A549 (cell line): ENCODE measurements at regions not wholly inside any gene's neighbourhood (a gene's known extent, or its start where the extent isn't known, plus 50 kb on each side); places are given as distances from the start of the nearest gene placed in this dataset.
"Not testable (repeated sequence)": the region's sequence is repeated elsewhere in the genome, so short reads cannot be mapped to it uniquely, and the experiment has no call there.

Experiments used
- CEBPB ChIP-seq, 2 experiments: fragments of >200 bp in 1 of 2; sonication (Bioruptor Twin) in 1 of 2; formaldehyde crosslinking in 1 of 2; IDR thresholded peaks; 2 replicates each; pipeline ENCODE4 v1.6.1; 2012 to 2016
- ELK1 ChIP-seq: fragments of 150-350 bp; IDR thresholded peaks from 2 replicates; pipeline ENCODE4 v1.6.1; 2014; ENCODE audit warnings: low read depth, mild to moderate bottlenecking, low read length
- EP300 ChIP-seq, 2 experiments: fragments of >200 bp; sonication (Bioruptor Twin); formaldehyde crosslinking; IDR thresholded peaks; 2 replicates in 1 of 2; 3 replicates in 1 of 2; pipeline ENCODE4 v1.6.1; 2016 to 2017
- ESRRA ChIP-seq: fragments of 150-350 bp; IDR thresholded peaks from 2 replicates; pipeline ENCODE4 v1.6.1; 2014; ENCODE audit warnings: mild to moderate bottlenecking, low read length, borderline replicate concordance
- GATA3 ChIP-seq: IDR thresholded peaks from 2 replicates; pipeline ENCODE4 v1.6.1; 2012; ENCODE audit warnings: borderline replicate concordance
- HOXA7 ChIP-seq: fragments of 250-450 bp; sonication (Bioruptor Pico); IDR thresholded peaks from 2 replicates; pipeline ENCODE4 v1.5.0; 2020; ENCODE audit warnings: mild to moderate bottlenecking, moderate library complexity
- POLR2A ChIP-seq: IDR thresholded peaks from 2 replicates; pipeline ENCODE4 v1.6.1; 2012; ENCODE audit warnings: mild to moderate bottlenecking, low read length
- RAD21 ChIP-seq, 2 experiments: fragments of >200 bp in 1 of 2; sonication (Bioruptor Twin) in 1 of 2; formaldehyde crosslinking in 1 of 2; IDR thresholded peaks in 1 of 2; conservative IDR thresholded peaks in 1 of 2; 2 replicates in 1 of 2; 3 replicates in 1 of 2; pipeline ENCODE4 v1.6.1; 2012 to 2018; ENCODE audit warnings: inconsistent platforms in 1 of 2
- RCOR1 ChIP-seq: fragments of 150-350 bp; IDR thresholded peaks from 2 replicates; pipeline ENCODE4 v1.6.1; 2014; ENCODE audit warnings: antibody characterized with exemption, low read length, low read depth
- REST ChIP-seq: fragments of 200-600 bp; sonication (generic); IDR thresholded peaks from 2 replicates; pipeline ENCODE4 v1.6.1; 2016; ENCODE audit warnings: antibody characterized with exemption, mild to moderate bottlenecking, moderate library complexity
- RNF2 ChIP-seq: fragments of 200-600 bp; sonication (generic); IDR thresholded peaks from 2 replicates; pipeline ENCODE4 v1.6.1; 2016; ENCODE audit warnings: low read depth, mild to moderate bottlenecking, antibody characterized with exemption, moderate library complexity, borderline replicate concordance
- TP53 ChIP-seq: fragments of 250-450 bp; sonication (Bioruptor Pico); IDR thresholded peaks from 2 replicates; pipeline ENCODE4 v1.5.0; 2021; ENCODE audit warnings: mild to moderate bottlenecking, moderate library complexity
- ZSCAN20 ChIP-seq: fragments of 250-450 bp; sonication (Bioruptor Pico); IDR thresholded peaks from 2 replicates; pipeline ENCODE4 v1.8.0; 2022; ENCODE audit warnings: mild to moderate bottlenecking, moderate library complexity
- TF ChIP-seq, protein P1 (sequence below): fragments of >200 bp; sonication (Bioruptor Twin); formaldehyde crosslinking; IDR thresholded peaks from 3 replicates; pipeline ENCODE4 v1.5.1; 2016

- not testable (repeated sequence) for TF ChIP-seq POLR2A; ZSCAN20; CEBPB (IDR thresholded peaks at IDR 0.05); GATA3; TP53; REST; RCOR1; HOXA7; EP300 (IDR thresholded peaks at IDR 0.05); ELK1; RNF2; RAD21 (conservative IDR thresholded peaks at IDR 0.05 in 1 of 2, IDR thresholded peaks at IDR 0.05 in 1 of 2); ESRRA
- TF ChIP-seq, protein P1, sequence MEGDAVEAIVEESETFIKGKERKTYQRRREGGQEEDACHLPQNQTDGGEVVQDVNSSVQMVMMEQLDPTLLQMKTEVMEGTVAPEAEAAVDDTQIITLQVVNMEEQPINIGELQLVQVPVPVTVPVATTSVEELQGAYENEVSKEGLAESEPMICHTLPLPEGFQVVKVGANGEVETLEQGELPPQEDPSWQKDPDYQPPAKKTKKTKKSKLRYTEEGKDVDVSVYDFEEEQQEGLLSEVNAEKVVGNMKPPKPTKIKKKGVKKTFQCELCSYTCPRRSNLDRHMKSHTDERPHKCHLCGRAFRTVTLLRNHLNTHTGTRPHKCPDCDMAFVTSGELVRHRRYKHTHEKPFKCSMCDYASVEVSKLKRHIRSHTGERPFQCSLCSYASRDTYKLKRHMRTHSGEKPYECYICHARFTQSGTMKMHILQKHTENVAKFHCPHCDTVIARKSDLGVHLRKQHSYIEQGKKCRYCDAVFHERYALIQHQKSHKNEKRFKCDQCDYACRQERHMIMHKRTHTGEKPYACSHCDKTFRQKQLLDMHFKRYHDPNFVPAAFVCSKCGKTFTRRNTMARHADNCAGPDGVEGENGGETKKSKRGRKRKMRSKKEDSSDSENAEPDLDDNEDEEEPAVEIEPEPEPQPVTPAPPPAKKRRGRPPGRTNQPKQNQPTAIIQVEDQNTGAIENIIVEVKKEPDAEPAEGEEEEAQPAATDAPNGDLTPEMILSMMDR: not testable (repeated sequence)
Measured at GRCh38 chr6:60389094-60389493, 1896.9 kb downstream of the KHDRBS2 start.
